Raji (cell line): ENCODE measurements at regions not wholly inside any gene's neighbourhood (a gene's known extent, or its start where the extent isn't known, plus 50 kb on each side); places are given as distances from the start of the nearest gene placed in this dataset.

ENCODE experiments used
- POLR2A ChIP-seq: IDR thresholded peaks from 2 replicates; pipeline ENCODE4 v1.6.1; 2011; ENCODE audit warnings: low read depth, low read length, control low read depth; ENCODE audit not compliant: insufficient read depth

- no peak for TF ChIP-seq POLR2A
Measured at GRCh38 chr16:86245895-86246294, 264.4 kb upstream of the FOXF1 start.

DNA sequence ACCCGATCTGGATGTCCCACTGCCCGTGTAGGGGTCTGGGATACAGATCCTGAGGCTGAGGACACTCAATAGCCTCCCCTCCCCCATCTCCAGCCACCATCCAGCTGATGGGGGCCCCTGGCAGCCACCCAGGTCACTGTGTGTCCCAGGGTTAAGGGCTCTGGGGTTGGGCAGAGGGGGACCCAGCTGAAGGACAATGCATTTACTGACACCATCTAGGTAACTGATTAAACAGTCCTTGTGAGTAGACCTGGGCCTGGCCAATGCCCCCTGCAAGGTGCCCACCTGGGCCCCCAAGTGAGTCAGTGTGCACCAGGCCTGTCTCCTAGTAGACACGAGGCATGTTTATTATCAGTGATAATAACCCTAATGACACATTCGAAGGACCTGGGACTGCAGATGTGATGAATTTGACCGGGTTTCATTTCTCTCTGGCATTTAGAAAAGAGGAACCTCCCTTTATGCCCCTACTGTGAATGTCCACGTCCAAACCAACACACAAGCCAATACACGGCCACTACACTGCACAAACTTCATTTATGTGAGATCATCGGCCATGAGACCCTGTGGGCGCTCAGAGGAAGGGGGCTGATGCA is 261.9 kb upstream of the FOXF1 start:
- TF ChIP-seq POLR2A = no peak

GRCh38 chr16:86249631-86250030 is 260.7 kb upstream of the FOXF1 start:
- TF ChIP-seq POLR2A = no peak

- TF ChIP-seq POLR2A = no peak
Measured at GRCh38 chr16:86251682-86252081, 258.6 kb upstream of the FOXF1 start.

GRCh38 chr16:86252596-86252995 is 257.7 kb upstream of the FOXF1 start:
- no peak for TF ChIP-seq POLR2A

GRCh38 chr16:86255966-86256365 is 254.4 kb upstream of the FOXF1 start:
- TF ChIP-seq POLR2A = no peak

DNA sequence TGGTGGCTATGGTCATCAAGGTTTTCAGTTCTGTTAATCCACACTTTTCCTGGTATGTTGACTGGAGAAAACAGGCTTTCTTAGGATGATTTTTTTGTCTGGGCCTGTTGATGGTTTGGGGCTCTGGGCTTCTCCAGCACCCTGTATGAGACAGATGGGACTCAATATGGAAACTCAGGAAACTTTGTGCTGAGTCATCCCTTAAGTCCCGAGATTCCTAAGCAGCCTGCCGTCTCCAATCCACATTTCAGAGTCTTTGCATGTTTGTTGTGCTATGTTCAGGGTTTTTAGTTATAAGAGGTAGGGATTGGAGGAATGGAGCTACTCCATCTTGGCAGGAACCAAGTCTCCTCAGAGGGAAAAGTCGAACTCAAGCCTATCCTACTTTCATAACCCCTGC is 253.3 kb upstream of the FOXF1 start:
- TF ChIP-seq POLR2A = no peak

GRCh38 chr16:86257546-86257945 is 252.8 kb upstream of the FOXF1 start:
- no peak for TF ChIP-seq POLR2A

- no peak for TF ChIP-seq POLR2A
Measured at GRCh38 chr16:86258713-86259112, 251.6 kb upstream of the FOXF1 start.

DNA sequence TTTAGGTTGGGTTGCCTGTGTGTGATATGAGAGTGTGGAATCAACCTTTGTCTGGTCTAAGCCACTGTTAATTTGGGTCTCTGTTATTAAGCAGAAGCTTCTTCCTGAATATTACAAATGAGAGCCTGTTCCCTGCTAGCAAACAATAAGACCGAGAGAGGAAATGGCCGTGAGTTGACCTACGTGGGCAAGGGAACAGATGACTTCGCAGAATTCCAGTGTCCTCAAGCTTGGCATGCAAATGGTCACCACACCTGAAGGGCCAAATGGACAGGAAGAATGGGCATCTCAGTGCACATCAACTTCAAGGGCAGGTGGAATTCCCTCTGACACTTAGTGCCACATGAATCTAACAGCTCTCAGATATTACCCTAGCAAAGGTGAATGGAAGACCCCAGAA is 250.8 kb upstream of the FOXF1 start:
- TF ChIP-seq POLR2A = no peak

GRCh38 chr16:86261379-86261778 is 248.9 kb upstream of the FOXF1 start:
- no peak for TF ChIP-seq POLR2A

- TF ChIP-seq POLR2A = no peak
Measured at GRCh38 chr16:86270696-86271095, 239.6 kb upstream of the FOXF1 start.

- TF ChIP-seq POLR2A = no peak
Measured at GRCh38 chr16:86272744-86273143, 237.6 kb upstream of the FOXF1 start.

GRCh38 chr16:86277221-86277620 is 233.1 kb upstream of the FOXF1 start:
- TF ChIP-seq POLR2A = no peak

- no peak for TF ChIP-seq POLR2A
Measured at GRCh38 chr16:86281421-86281820, 228.9 kb upstream of the FOXF1 start.

DNA sequence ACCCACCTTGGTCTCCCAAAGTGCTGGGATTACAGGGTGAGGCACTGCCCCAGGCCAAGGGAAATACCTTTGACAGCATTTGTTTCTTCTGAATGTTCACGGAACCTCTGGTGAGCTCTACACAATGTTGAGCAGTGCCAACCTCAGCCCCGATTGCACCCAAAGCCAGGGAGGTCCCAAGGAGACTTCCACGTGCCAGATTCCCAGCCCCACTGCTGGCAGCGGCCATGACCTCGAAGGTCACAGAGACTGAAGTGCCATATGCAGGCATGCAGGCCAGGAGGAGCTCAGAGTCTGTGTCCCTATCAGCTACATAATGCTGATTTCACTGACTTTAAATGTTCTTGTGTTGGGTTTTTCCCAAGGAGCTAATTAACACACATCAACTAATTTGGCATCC is 226.4 kb upstream of the FOXF1 start:
- no peak for TF ChIP-seq POLR2A

DNA sequence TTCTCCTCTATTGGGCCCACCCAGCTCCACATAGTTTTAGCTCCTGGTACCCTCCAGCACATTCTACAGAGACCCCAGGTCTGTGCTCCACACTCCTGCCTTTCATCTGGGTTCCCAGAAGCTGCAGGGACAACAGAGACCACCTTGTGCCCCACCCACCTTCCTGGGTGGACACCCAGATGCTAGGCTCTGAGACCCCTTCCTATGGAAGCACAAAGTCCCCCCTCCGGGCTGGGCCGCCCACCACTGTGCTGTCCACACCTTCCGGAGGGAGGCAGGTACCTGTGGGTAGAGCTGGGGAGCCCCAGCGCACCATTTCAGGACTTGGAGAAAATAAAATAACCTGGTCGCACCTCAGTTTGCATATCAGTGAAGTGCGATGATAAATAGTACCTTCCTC is 224.9 kb upstream of the FOXF1 start:
- TF ChIP-seq POLR2A = no peak
